HCT116 (cell line): ENCODE measurements at regions not wholly inside any gene's neighbourhood (a gene's known extent, or its start where the extent isn't known, plus 50 kb on each side); places are given as distances from the start of the nearest gene placed in this dataset.

Experiments
- ATAC-seq: fragments of 200-7000 bp; cut with Tn5 transposase; 2 replicates; pipeline ENCODE4 v1.9.1; 2020; ENCODE audit warnings: mild to moderate bottlenecking, moderate library complexity
- BruUV-seq: library from RNA; stranded (reverse); fragments of 400-500 nt; replicated peaks from 2 replicates; lab custom pipeline; 2021; lab: Mats Ljungman, UMichigan
- CTCF ChIA-PET: fragments of 300-600 bp; sonication (Branson Sonifier 250); formaldehyde crosslinking; loops from one replicate; lab custom pipeline; 2021; ENCODE audit warnings: antibody characterized with exemption; lab: Charles Lee
- POLR2A ChIA-PET: fragments of 300-600, 350-600 bp; sonication (Branson Sonifier 250); formaldehyde crosslinking; loops from one replicate; lab custom pipeline; 2021; ENCODE audit warnings: antibody characterized with exemption; lab: Charles Lee
- RAD21 ChIA-PET, 2 experiments: fragments of 300-600 bp; sonication (Branson Sonifier 250); formaldehyde crosslinking; loops; one replicate each; lab custom pipeline; 2023; ENCODE audit warnings: low total read pairs in 2 of 2; ENCODE audit not compliant: uncharacterized antibody in 2 of 2, unreplicated experiment in 2 of 2, low non-redundant PET in 1 of 2; lab: Charles Lee
- DNase-seq: peaks from one replicate; pipeline ENCODE4 v3.0.0-alpha.2; 2010; ENCODE audit warnings: low read depth, low spot score
- H2AFZ ChIP-seq: fragments of 200-600 bp; shearing (Covaris generic), sonication (generic); 2 replicates; pipeline ENCODE4 v1.6.1; 2017; ENCODE audit warnings: low read depth, mixed run types, mixed read lengths, antibody characterized with exemption, low read length; ENCODE audit not compliant: poor library complexity, severe bottlenecking
- H3K27ac ChIP-seq: 2 replicates; pipeline ENCODE4 v1.5.1; 2012; ENCODE audit warnings: low read depth, low read length
- H3K27me3 ChIP-seq: fragments of 200-600 bp; sonication (generic); 2 replicates; pipeline ENCODE4 v1.6.1; 2016; ENCODE audit warnings: mixed run types, low read length, mixed read lengths; ENCODE audit not compliant: insufficient read depth
- H3K36me3 ChIP-seq, 2 experiments: fragments of 200-500 bp in 1 of 2; fragments of 200-600 bp in 1 of 2; sonication (Bioruptor generic) in 1 of 2; sonication (generic) in 1 of 2; 2 replicates each; pipeline versions ENCODE4 v1.5.1 to v1.6.1; 2014 to 2016; ENCODE audit warnings: low read length in 2 of 2, inconsistent platforms in 1 of 2, mixed read lengths in 1 of 2, mixed run types in 1 of 2; ENCODE audit not compliant: insufficient read depth in 2 of 2, control insufficient read depth in 1 of 2
- H3K4me1 ChIP-seq, 2 experiments: fragments of 200-600 bp in 1 of 2; sonication (generic) in 1 of 2; 2 replicates each; pipeline versions ENCODE4 v1.5.1 to v1.6.1; 2012 to 2017; ENCODE audit warnings: low read length in 2 of 2, inconsistent platforms in 1 of 2, mild to moderate bottlenecking in 1 of 2, mixed read lengths in 1 of 2, mixed run types in 1 of 2, moderate library complexity in 1 of 2; ENCODE audit not compliant: insufficient read depth in 2 of 2, control insufficient read depth in 1 of 2
- H3K4me2 ChIP-seq: fragments of 200-600 bp; sonication (generic); 2 replicates; pipeline ENCODE4 v1.6.1; 2017; ENCODE audit warnings: mixed run types, low read length, mixed read lengths
- H3K4me3 ChIP-seq, 2 experiments: fragments of 200-600 bp in 1 of 2; sonication (generic) in 1 of 2; replicated peaks in 1 of 2; 2 replicates each; pipeline ENCODE4 v1.5.1; 2011 to 2016; ENCODE audit warnings: low read length in 2 of 2, control low read depth in 1 of 2, low read depth in 1 of 2, mild to moderate bottlenecking in 1 of 2, mixed read lengths in 1 of 2, mixed run types in 1 of 2
- H3K79me2 ChIP-seq: fragments of 200-600 bp; sonication (generic); 2 replicates; pipeline ENCODE4 v1.6.1; 2017; ENCODE audit warnings: mild to moderate bottlenecking, mixed run types, low read length, moderate library complexity, mixed read lengths; ENCODE audit not compliant: insufficient read depth
- H3K9ac ChIP-seq: fragments of 200-600 bp; sonication (generic); 2 replicates; pipeline ENCODE4 v1.6.1; 2016; ENCODE audit warnings: low read length, mixed read lengths
- H3K9me2 ChIP-seq: fragments of 200-600 bp; sonication (generic), shearing (Covaris generic); 2 replicates; pipeline ENCODE4 v1.6.1; 2017; ENCODE audit warnings: mixed run types, mild to moderate bottlenecking, moderate library complexity; ENCODE audit not compliant: insufficient read depth
- H3K9me3 ChIP-seq, 2 experiments: fragments of 200-500 bp in 1 of 2; fragments of 200-600 bp in 1 of 2; sonication (Bioruptor generic) in 1 of 2; sonication (generic) in 1 of 2; 2 replicates each; pipeline ENCODE4 v1.6.1; 2014 to 2017; ENCODE audit warnings: low read length in 2 of 2, mixed read lengths in 2 of 2, inconsistent platforms in 1 of 2, low read depth in 1 of 2, mild to moderate bottlenecking in 1 of 2, mixed run types in 1 of 2, moderate library complexity in 1 of 2; ENCODE audit not compliant: control insufficient read depth in 1 of 2, insufficient read depth in 1 of 2
- H4K20me1 ChIP-seq: fragments of 200-600 bp; sonication (generic), shearing (Covaris generic); 2 replicates; pipeline ENCODE4 v1.6.1; 2017; ENCODE audit warnings: mixed run types, mild to moderate bottlenecking, moderate library complexity; ENCODE audit not compliant: insufficient read depth
- EZH2 ChIP-seq: fragments of 200-600 bp; sonication (generic); IDR thresholded peaks from 2 replicates; pipeline ENCODE4 v1.6.1; 2017; ENCODE audit warnings: antibody characterized with exemption, mixed run types
- FOSL1 ChIP-seq: IDR thresholded peaks from 2 replicates; pipeline ENCODE4 v1.6.1; 2012; ENCODE audit warnings: low read depth
- JUND ChIP-seq: IDR thresholded peaks from 2 replicates; pipeline ENCODE4 v1.6.1; 2012
- POLR2A ChIP-seq: IDR thresholded peaks from 2 replicates; pipeline ENCODE4 v1.7.0; 2011; ENCODE audit warnings: borderline replicate concordance; ENCODE audit not compliant: insufficient read depth, insufficient read length; ENCODE audit errors: extremely low read depth
- POLR2AphosphoS5 ChIP-seq: IDR thresholded peaks from 2 replicates; pipeline ENCODE4 v1.6.1; 2011; ENCODE audit warnings: mild to moderate bottlenecking, low read depth, low read length, moderate library complexity
- RAD21 ChIP-seq: IDR thresholded peaks from 2 replicates; pipeline ENCODE4 v1.6.1; 2012; ENCODE audit warnings: low read depth, mild to moderate bottlenecking
- ZNF274 ChIP-seq: fragments of 200-500 bp; sonication (Bioruptor generic); IDR thresholded peaks from 2 replicates; pipeline ENCODE4 v1.6.1; 2014; ENCODE audit warnings: mild to moderate bottlenecking, low read depth, low read length, inconsistent platforms
- intact Hi-C: fragments of 100-400 bp; cut with micrococcal nuclease; formaldehyde crosslinking; loops from 2 replicates; pipeline ENCODE4 v1.10.0; 2022
- TF ChIP-seq, protein P1 (sequence below): IDR thresholded peaks from 2 replicates; pipeline ENCODE4 v1.6.1; 2011; ENCODE audit warnings: mild to moderate bottlenecking, low read length, moderate library complexity; ENCODE audit not compliant: insufficient replicate concordance; ENCODE audit errors: extremely low read depth
- TF ChIP-seq, protein P2 (sequence below), 3 experiments: fragments of 200-600 bp in 1 of 3; sonication (generic) in 1 of 3; IDR thresholded peaks in 2 of 3; conservative IDR thresholded peaks in 1 of 3; 2 replicates each; pipeline ENCODE4 v1.5.1; 2012 to 2017; ENCODE audit warnings: low read depth in 2 of 3, low read length in 2 of 3, antibody characterized with exemption in 1 of 3, borderline replicate concordance in 1 of 3, control low read depth in 1 of 3, mild to moderate bottlenecking in 1 of 3, mixed read lengths in 1 of 3, mixed run types in 1 of 3, moderate library complexity in 1 of 3; ENCODE audit not compliant: insufficient read depth in 1 of 3

DNA sequence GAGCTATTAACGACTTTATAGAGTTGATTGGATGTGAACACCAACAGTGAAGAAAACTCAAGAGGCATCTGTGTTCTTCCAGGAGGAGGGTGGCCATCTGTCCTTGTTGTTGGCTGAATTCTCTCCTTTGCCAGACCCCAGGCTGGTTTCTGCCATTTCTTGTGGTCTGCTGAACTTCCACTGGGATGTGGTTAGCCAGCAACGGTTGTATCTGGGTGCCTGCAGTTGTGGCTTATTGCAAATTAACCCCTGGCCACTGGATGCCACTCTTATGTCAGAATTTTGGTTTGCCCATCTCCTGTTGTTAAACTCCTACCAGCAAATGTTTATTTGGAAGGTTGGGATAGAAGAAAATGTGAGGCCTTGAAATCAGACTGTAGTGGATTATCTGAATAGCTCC lies 163.6 kb upstream of the TBC1D5 start:
- Histone ChIP-seq H3K27ac (no peak overlapping the region), H2AFZ (no peak overlapping the region), H3K9me2 (no peaks in the 10 kb centered on the region), H3K4me1 (no peaks in the 10 kb centered on the region), H3K9ac (no peak overlapping the region), H3K79me2 (no peaks in the 10 kb centered on the region), H3K36me3 (no peaks in the 10 kb centered on the region), H4K20me1 (no peaks in the 10 kb centered on the region), H3K9me3 (no peaks in the 10 kb centered on the region), H3K4me3 (no peak overlapping the region), H3K4me2 (no peak overlapping the region), H3K27me3 (no peaks in the 10 kb centered on the region)
- ChIA-PET RAD21 (no interaction called here), POLR2A (no interaction called here), CTCF (interaction anchor here (1.0 kb wide), 1 partner anchor 11 kb away, joined by 3 read pairs; no protein-coding TSS in a partner anchor)
- DNase-seq (no peak), ATAC-seq (no peak)
- no TSS peak for BruUV-seq
- intact Hi-C loops, result no loop called here
- TF ChIP-seq RAD21 (peak; percentile 29; the same call in 1 of the 2 replicates), FOSL1 (no peak)

DNA sequence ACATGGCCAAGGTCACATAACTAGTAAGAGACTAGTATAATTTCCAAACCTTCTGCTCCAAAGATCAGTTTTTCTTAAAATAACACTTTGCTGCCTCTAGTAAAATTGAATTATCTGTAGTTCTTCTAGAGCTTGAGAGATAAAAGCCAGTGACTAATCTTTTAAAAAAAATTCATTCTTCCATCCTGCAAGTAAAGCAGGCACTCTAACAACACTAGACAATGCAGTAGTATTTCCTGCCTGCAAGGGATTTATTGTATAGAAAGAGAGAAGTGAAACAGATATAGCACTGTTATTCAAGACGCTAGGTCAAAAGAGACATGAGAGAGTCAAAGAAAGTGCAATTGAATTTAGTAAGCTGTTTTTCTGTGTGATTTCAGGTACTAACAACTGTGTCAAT lies 159.5 kb upstream of the TBC1D5 start:
- no peak overlapping the region for H3K9ac ChIP-seq
- H3K4me1 ChIP-seq, result no peaks in the 10 kb centered on the region
- DNase-seq (no peak), ATAC-seq (no peak)
- no peaks in the 10 kb centered on the region for H4K20me1 ChIP-seq
- H3K4me2 ChIP-seq, result no peak overlapping the region
- H3K9me3 ChIP-seq, result no peaks in the 10 kb centered on the region
- H3K36me3 ChIP-seq, result no peaks in the 10 kb centered on the region
- H3K27me3 ChIP-seq, result no peaks in the 10 kb centered on the region
- no peaks in the 10 kb centered on the region for H3K9me2 ChIP-seq
- H2AFZ ChIP-seq, result no peak overlapping the region
- ChIA-PET CTCF (no interaction called here), POLR2A (no interaction called here), RAD21 (no interaction called here)
- TF ChIP-seq POLR2A (no peak), ZNF274 (no peak), EZH2 (no peak), RAD21 (no peak), JUND (no peak), POLR2AphosphoS5 (no peak)
- TF ChIP-seq, protein P1, sequence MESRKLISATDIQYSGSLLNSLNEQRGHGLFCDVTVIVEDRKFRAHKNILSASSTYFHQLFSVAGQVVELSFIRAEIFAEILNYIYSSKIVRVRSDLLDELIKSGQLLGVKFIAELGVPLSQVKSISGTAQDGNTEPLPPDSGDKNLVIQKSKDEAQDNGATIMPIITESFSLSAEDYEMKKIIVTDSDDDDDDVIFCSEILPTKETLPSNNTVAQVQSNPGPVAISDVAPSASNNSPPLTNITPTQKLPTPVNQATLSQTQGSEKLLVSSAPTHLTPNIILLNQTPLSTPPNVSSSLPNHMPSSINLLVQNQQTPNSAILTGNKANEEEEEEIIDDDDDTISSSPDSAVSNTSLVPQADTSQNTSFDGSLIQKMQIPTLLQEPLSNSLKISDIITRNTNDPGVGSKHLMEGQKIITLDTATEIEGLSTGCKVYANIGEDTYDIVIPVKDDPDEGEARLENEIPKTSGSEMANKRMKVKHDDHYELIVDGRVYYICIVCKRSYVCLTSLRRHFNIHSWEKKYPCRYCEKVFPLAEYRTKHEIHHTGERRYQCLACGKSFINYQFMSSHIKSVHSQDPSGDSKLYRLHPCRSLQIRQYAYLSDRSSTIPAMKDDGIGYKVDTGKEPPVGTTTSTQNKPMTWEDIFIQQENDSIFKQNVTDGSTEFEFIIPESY, result no peak
- TF ChIP-seq, protein P2, sequence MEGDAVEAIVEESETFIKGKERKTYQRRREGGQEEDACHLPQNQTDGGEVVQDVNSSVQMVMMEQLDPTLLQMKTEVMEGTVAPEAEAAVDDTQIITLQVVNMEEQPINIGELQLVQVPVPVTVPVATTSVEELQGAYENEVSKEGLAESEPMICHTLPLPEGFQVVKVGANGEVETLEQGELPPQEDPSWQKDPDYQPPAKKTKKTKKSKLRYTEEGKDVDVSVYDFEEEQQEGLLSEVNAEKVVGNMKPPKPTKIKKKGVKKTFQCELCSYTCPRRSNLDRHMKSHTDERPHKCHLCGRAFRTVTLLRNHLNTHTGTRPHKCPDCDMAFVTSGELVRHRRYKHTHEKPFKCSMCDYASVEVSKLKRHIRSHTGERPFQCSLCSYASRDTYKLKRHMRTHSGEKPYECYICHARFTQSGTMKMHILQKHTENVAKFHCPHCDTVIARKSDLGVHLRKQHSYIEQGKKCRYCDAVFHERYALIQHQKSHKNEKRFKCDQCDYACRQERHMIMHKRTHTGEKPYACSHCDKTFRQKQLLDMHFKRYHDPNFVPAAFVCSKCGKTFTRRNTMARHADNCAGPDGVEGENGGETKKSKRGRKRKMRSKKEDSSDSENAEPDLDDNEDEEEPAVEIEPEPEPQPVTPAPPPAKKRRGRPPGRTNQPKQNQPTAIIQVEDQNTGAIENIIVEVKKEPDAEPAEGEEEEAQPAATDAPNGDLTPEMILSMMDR (IDR thresholded peaks at IDR 0.05 in 2 of 3, conservative IDR thresholded peaks at IDR 0.05 in 1 of 3; ENCODE audit: borderline replicate concordance in 1 of 3, insufficient read depth in 1 of 3, low read depth in 2 of 3, low read length in 2 of 3), result no peak
- no peaks in the 10 kb centered on the region for H3K79me2 ChIP-seq
- no peak overlapping the region for H3K27ac ChIP-seq
- no peak overlapping the region for H3K4me3 ChIP-seq
- no TSS peak for BruUV-seq
- intact Hi-C loops, result no loop called here
